Gastroesophageal sphincter (tissue), 4 donors: ENCODE measurements at regions not wholly inside any gene's neighbourhood (a gene's known extent, or its start where the extent isn't known, plus 50 kb on each side); places are given as distances from the start of the nearest gene placed in this dataset.

Experiments used
- ATAC-seq: fragments of 150-250 bp; one replicate; pipeline ENCODE4 v1.9.1; 2016; ENCODE audit warnings: mild to moderate bottlenecking, moderate library complexity
- H3K27ac ChIP-seq, 4 donors: fragments of 200-600 bp; sonication (generic) in 3 of 4; 1 replicate in 3 of 4; 2 replicates in 1 of 4; pipeline ENCODE4 v1.5.1; 2016 to 2019
- H3K27me3 ChIP-seq: fragments of 200-600 bp; sonication (generic); one replicate; pipeline ENCODE4 v1.5.1; 2019
- H3K36me3 ChIP-seq, 2 donors: fragments of 200-600 bp; sonication (generic); one replicate each; pipeline ENCODE4 v1.5.1; 2019; ENCODE audit warnings: control low read depth in 1 of 2
- H3K4me1 ChIP-seq, 3 donors: fragments of 200-600 bp; sonication (generic); 1 replicate in 2 of 3; 2 replicates in 1 of 3; pipeline ENCODE4 v1.5.1; 2016 to 2019; ENCODE audit warnings: control low read depth in 2 of 3
- H3K4me3 ChIP-seq, 2 donors: fragments of 200-600 bp; sonication (generic); one replicate each; pipeline ENCODE4 v1.5.1; 2019; ENCODE audit warnings: mild to moderate bottlenecking in 1 of 2, moderate library complexity in 1 of 2
- H3K9me3 ChIP-seq, 3 donors: fragments of 200-600 bp; sonication (generic); one replicate each; pipeline ENCODE4 v1.5.1; 2017 to 2019; ENCODE audit warnings: control low read depth in 2 of 3
- EP300 ChIP-seq: sonication (generic); formaldehyde crosslinking; IDR thresholded peaks from one replicate; pipeline ENCODE4 v1.6.1; 2017; ENCODE audit warnings: antibody characterized with exemption, mild to moderate bottlenecking
- POLR2A ChIP-seq, 2 donors: fragments of 450-650 bp; IDR thresholded peaks; one replicate each; pipeline ENCODE4 v1.6.1; 2017; ENCODE audit warnings: antibody characterized with exemption in 2 of 2, mild to moderate bottlenecking in 2 of 2, moderate library complexity in 1 of 2
- POLR2AphosphoS5 ChIP-seq: sonication (generic); formaldehyde crosslinking; IDR thresholded peaks from one replicate; pipeline ENCODE4 v1.6.1; 2017; ENCODE audit warnings: antibody characterized with exemption
- WGBS, 2 donors: methylation state at CpG; one replicate each; pipeline ENCODE4 v1.1.5; 2018; ENCODE audit warnings: low coverage in 1 of 2; 5-methylcytosine and 5-hydroxymethylcytosine counted together
- TF ChIP-seq, protein P1 (sequence below), 4 experiments: fragments of 200-600 bp in 2 of 4; fragments of 450-650 bp in 2 of 4; sonication (generic) in 1 of 4; IDR thresholded peaks; one replicate each; pipeline ENCODE4 v1.5.1; 2017 to 2019; ENCODE audit warnings: antibody characterized with exemption in 4 of 4, mild to moderate bottlenecking in 2 of 4, moderate library complexity in 2 of 4

DNA sequence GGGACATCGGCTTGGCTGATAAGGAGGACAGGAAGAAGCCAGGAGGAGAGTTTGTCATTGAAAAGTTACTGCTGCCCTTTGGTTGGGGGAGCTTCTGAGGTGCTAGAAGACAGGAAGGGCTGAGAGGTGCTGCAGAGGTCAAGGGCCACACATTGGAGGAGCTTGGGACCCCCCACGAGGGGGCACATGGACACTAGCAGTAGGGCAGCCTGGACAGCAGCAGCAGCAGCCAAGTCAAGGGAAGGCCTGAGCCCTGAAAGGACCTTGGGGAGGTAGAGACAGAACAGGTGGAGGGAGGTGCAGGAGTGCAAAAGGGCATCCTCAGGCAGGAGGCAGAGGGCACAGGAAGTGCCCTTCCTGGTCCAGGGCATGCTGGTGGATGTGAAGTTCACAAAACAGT, 439.7 kb upstream of the IGFBP3 start:
- no peak for ATAC-seq
- H3K4me1 ChIP-seq: no peaks in the 10 kb centered on the region
- no peak overlapping the region for H3K4me3 ChIP-seq
- no peak overlapping the region for H3K27ac ChIP-seq
- no peaks in the 10 kb centered on the region for H3K9me3 ChIP-seq
- TF ChIP-seq, protein P1, sequence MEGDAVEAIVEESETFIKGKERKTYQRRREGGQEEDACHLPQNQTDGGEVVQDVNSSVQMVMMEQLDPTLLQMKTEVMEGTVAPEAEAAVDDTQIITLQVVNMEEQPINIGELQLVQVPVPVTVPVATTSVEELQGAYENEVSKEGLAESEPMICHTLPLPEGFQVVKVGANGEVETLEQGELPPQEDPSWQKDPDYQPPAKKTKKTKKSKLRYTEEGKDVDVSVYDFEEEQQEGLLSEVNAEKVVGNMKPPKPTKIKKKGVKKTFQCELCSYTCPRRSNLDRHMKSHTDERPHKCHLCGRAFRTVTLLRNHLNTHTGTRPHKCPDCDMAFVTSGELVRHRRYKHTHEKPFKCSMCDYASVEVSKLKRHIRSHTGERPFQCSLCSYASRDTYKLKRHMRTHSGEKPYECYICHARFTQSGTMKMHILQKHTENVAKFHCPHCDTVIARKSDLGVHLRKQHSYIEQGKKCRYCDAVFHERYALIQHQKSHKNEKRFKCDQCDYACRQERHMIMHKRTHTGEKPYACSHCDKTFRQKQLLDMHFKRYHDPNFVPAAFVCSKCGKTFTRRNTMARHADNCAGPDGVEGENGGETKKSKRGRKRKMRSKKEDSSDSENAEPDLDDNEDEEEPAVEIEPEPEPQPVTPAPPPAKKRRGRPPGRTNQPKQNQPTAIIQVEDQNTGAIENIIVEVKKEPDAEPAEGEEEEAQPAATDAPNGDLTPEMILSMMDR (IDR thresholded peaks at IDR 0.05): no peak
- TF ChIP-seq POLR2A (IDR thresholded peaks at IDR 0.05) (no peak), EP300 (no peak), POLR2AphosphoS5 (no peak)
- no peaks in the 10 kb centered on the region for H3K36me3 ChIP-seq
- H3K27me3 ChIP-seq: no peaks in the 10 kb centered on the region
- WGBS, 2 donors: 86 to 100% methylated on average over 1 of the region's 2 CpGs

DNA sequence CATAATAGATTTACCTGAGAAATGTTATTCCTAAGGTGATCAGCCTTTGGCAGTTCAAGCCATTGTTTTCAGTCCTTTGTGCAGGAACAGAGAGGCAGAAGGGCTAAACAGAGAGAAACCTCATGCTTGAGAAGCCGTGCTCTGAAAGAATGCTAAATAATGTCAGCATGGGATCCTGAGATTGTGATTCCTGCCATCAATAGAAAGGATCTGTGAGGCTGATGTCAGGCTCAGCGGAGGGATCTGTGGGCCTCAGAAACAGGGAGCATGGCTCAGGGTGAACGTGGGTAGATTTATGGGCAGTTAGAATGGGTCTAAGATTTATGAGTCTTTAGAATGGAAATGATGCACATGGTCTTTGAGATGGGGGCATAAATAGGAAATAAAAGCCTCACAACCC, 439.2 kb upstream of the IGFBP3 start:
- no peaks in the 10 kb centered on the region for H3K4me1 ChIP-seq
- ATAC-seq: no peak
- no peaks in the 10 kb centered on the region for H3K27me3 ChIP-seq
- H3K36me3 ChIP-seq: no peaks in the 10 kb centered on the region
- TF ChIP-seq, protein P1 (IDR thresholded peaks at IDR 0.05): no peak
- no peak for TF ChIP-seq POLR2A (IDR thresholded peaks at IDR 0.05)
- H3K9me3 ChIP-seq: no peaks in the 10 kb centered on the region
- H3K27ac ChIP-seq: no peak overlapping the region
- 72 to 86% methylated on average over 2 to 3 of the region's 3 CpGs for WGBS, 2 donors
- H3K4me3 ChIP-seq: no peak overlapping the region

DNA sequence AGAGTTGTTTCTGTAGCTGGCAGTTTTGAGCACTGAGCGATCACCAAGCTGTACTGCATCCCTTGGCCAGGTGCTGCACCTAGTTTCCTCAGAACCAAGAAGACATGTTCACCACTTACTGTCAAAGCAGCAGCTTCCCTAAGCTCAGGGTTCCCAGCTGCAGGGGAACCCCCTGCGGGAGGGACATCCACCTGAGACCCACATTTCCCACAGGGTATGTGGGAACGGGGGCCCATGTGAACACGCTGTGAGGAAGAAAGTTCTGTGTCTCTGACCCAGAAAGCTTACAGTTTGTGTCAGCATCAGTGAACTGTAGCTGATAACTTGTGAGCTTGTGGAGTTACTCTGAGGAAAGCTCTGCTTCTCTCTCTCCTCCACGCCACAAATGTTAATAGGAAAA, 436.8 kb upstream of the IGFBP3 start:
- no peaks in the 10 kb centered on the region for H3K4me1 ChIP-seq
- H3K27ac ChIP-seq: no peak overlapping the region
- 71 to 100% methylated on average over 1 of the region's 5 CpGs for WGBS, 2 donors
- peaks cover 4% of the 10 kb centered on the region for H3K27me3 ChIP-seq
- H3K9me3 ChIP-seq: no peaks in the 10 kb centered on the region
- H3K4me3 ChIP-seq: no peak overlapping the region
- no peak for ATAC-seq
- TF ChIP-seq POLR2AphosphoS5 (no peak), POLR2A (IDR thresholded peaks at IDR 0.05) (no peak), EP300 (no peak)
- TF ChIP-seq, protein P1 (IDR thresholded peaks at IDR 0.05): no peak
- H3K36me3 ChIP-seq: no peaks in the 10 kb centered on the region

DNA sequence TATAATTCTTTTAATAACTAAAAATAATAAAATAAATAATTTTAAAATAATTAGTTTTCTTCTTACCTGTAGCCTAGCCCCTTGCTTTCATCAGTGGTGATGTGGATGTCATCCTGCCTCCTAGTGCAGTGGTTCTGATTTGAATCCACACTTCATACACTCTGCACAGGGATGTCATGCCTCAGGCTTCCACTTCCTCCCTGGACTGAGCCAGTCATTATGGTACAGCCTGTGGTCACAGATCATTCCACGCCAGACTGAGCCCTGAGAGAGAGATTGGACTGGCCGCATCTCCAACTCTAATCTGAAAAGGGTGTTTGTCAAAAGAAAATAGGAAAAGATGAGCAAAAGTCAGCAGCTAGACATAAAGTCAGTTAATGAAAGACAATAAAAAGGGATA, 436.2 kb upstream of the IGFBP3 start:
- ATAC-seq: no peak
- Histone ChIP-seq H3K36me3 (no peaks in the 10 kb centered on the region), H3K4me3 (no peak overlapping the region), H3K27ac (no peak overlapping the region), H3K4me1 (no peaks in the 10 kb centered on the region), H3K27me3 (peaks cover 4% of the 10 kb centered on the region), H3K9me3 (no peaks in the 10 kb centered on the region)
- TF ChIP-seq POLR2AphosphoS5 (no peak), EP300 (no peak), POLR2A (IDR thresholded peaks at IDR 0.05) (no peak)
- TF ChIP-seq, protein P1 (IDR thresholded peaks at IDR 0.05): no peak
- WGBS, 2 donors: 100% methylated on average over 1 of the region's 2 CpGs; no CpG with 5 or more reads in 1 of the 2 donors

DNA sequence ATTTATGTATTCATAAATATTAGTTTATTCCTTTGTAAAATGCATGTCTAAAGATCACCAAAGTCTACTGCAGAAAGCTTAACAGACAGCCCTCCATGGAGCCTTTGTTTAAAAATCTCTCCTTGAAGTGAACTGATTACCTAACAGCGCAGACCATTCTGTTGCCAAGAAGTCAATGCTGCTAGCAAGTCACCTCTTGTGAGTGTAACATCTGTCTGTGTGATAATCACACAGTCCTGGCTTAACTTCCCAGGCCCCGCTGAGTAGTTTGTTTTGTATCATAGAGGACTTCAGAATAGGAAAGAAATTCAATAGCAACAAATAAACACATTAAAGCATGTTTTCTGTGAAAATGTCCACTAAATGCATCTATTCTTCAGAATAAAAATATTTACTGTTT, 435.3 kb upstream of the IGFBP3 start:
- no peaks in the 10 kb centered on the region for H3K36me3 ChIP-seq
- no peak for ATAC-seq
- whole genome bisulfite sequencing, 2 donors: 92 to 93% methylated on average over 2 of the region's 2 CpGs
- no peaks in the 10 kb centered on the region for H3K4me1 ChIP-seq
- TF ChIP-seq, protein P1 (IDR thresholded peaks at IDR 0.05): no peak
- TF ChIP-seq POLR2AphosphoS5: no peak
- no peak for TF ChIP-seq POLR2A (IDR thresholded peaks at IDR 0.05)
- no peak for TF ChIP-seq EP300
- peaks cover 4% of the 10 kb centered on the region for H3K27me3 ChIP-seq
- H3K4me3 ChIP-seq: no peak overlapping the region
- H3K9me3 ChIP-seq: no peaks in the 10 kb centered on the region
- H3K27ac ChIP-seq: no peak overlapping the region
